ENCODE measurements at regions not wholly inside any gene's neighbourhood (a gene's known extent, or its start where the extent isn't known, plus 50 kb on each side); places are given as distances from the start of the nearest gene placed in this dataset.

GRCh38 chr21:38597421-38597820, 99.1 kb upstream of the ERG start:
- H3K4ac ChIP-seq (ENCODE audit: low read depth, low read length) = no peak overlapping the region
- H2BK5ac ChIP-seq (ENCODE audit: low read depth, low read length, poor library complexity) = no peak overlapping the region
- H4K12ac ChIP-seq (ENCODE audit: low read depth, low read length) = no peak overlapping the region

GRCh38 chr21:38598413-38598812, 100.1 kb upstream of the ERG start:
- no peak overlapping the region for H3K4ac ChIP-seq (ENCODE audit: low read depth, low read length)

More at GRCh38 chr21:38597421-38597820, 99.1 kb upstream of the ERG start:
- Histone ChIP-seq H3K27me3 (ENCODE audit: insufficient read depth, low read length) (no peaks in the 10 kb centered on the region), H3K4me1 (ENCODE audit: control insufficient read depth in 1 of 2, insufficient read depth in 2 of 2, low read length in 2 of 2) (no peaks in the 10 kb centered on the region), H3K4me3 (ENCODE audit: low read depth, low read length) (no peak overlapping the region), H3K14ac (ENCODE audit: low read length) (no peak overlapping the region), H3K27ac (ENCODE audit: low read depth, low read length) (no peak overlapping the region), H4K91ac (ENCODE audit: low read depth, low read length) (no peak overlapping the region), H3K9me3 (ENCODE audit: insufficient read depth, low read depth, low read length) (peaks cover 2% of the 10 kb centered on the region), H3K18ac (ENCODE audit: low read length) (no peak overlapping the region), H2BK12ac (ENCODE audit: low read length) (no peak overlapping the region), H2AFZ (ENCODE audit: insufficient read depth, low read length, poor library complexity) (no peak overlapping the region), H3K9ac (ENCODE audit: low read length) (no peak overlapping the region), H4K8ac (ENCODE audit: low read depth, low read length) (no peak overlapping the region), H3K4me2 (ENCODE audit: low read length) (no peak overlapping the region), H3K79me1 (ENCODE audit: low read length) (no peaks in the 10 kb centered on the region), H3K36me3 (ENCODE audit: control insufficient read depth in 1 of 2, insufficient read depth in 2 of 2, low read length in 2 of 2) (no peaks in the 10 kb centered on the region), H2BK120ac (ENCODE audit: insufficient read depth, low read length, poor library complexity) (no peak overlapping the region), H2AK5ac (ENCODE audit: low read length) (no peak overlapping the region), H3K23ac (ENCODE audit: low read length) (no peak overlapping the region), H3K79me2 (ENCODE audit: control insufficient read depth, insufficient read depth, low read length, poor library complexity) (no peaks in the 10 kb centered on the region)
- WGBS (ENCODE audit: extremely low coverage, insufficient coverage, insufficient read length) = no CpG with 5 or more reads among the region's 2 CpGs
- no peak for DNase-seq

GRCh38 chr21:38599381-38599975, 101.2 kb upstream of the ERG start:
- Histone ChIP-seq H2AFZ (ENCODE audit: insufficient read depth, low read length, poor library complexity) (no peak overlapping the region), H2AK5ac (ENCODE audit: low read length) (no peak overlapping the region), H3K79me1 (ENCODE audit: low read length) (no peaks in the 10 kb centered on the region), H3K23ac (ENCODE audit: low read length) (no peak overlapping the region), H3K27me3 (ENCODE audit: insufficient read depth, low read length) (no peaks in the 10 kb centered on the region), H3K79me2 (ENCODE audit: control insufficient read depth, insufficient read depth, low read length, poor library complexity) (no peaks in the 10 kb centered on the region), H2BK120ac (ENCODE audit: insufficient read depth, low read length, poor library complexity) (no peak overlapping the region), H3K9ac (ENCODE audit: low read length) (no peak overlapping the region), H2BK12ac (ENCODE audit: low read length) (no peak overlapping the region), H4K91ac (ENCODE audit: low read depth, low read length) (no peak overlapping the region), H3K27ac (ENCODE audit: low read depth, low read length) (no peak overlapping the region), H4K8ac (ENCODE audit: low read depth, low read length) (no peak overlapping the region), H3K4me3 (ENCODE audit: low read depth, low read length) (no peak overlapping the region), H3K18ac (ENCODE audit: low read length) (no peak overlapping the region), H3K4me1 (ENCODE audit: control insufficient read depth in 1 of 2, insufficient read depth in 2 of 2, low read length in 2 of 2) (no peaks in the 10 kb centered on the region), H3K14ac (ENCODE audit: low read length) (no peak overlapping the region), H3K4ac (ENCODE audit: low read depth, low read length) (no peak overlapping the region), H4K12ac (ENCODE audit: low read depth, low read length) (no peak overlapping the region), H2BK5ac (ENCODE audit: low read depth, low read length, poor library complexity) (no peak overlapping the region), H3K4me2 (ENCODE audit: low read length) (no peak overlapping the region), H3K36me3 (ENCODE audit: control insufficient read depth in 1 of 2, insufficient read depth in 2 of 2, low read length in 2 of 2) (no peaks in the 10 kb centered on the region), H3K9me3 (ENCODE audit: insufficient read depth, low read depth, low read length) (peaks cover 2% of the 10 kb centered on the region)
- WGBS (ENCODE audit: extremely low coverage, insufficient coverage, insufficient read length) = no CpG with 5 or more reads among the region's 8 CpGs
- DNase-seq = no peak

More at GRCh38 chr21:38598413-38598812, 100.1 kb upstream of the ERG start:
- Histone ChIP-seq H2BK120ac (ENCODE audit: insufficient read depth, low read length, poor library complexity) (no peak overlapping the region), H3K18ac (ENCODE audit: low read length) (no peak overlapping the region), H4K8ac (ENCODE audit: low read depth, low read length) (no peak overlapping the region), H3K79me1 (ENCODE audit: low read length) (no peaks in the 10 kb centered on the region), H4K12ac (ENCODE audit: low read depth, low read length) (no peak overlapping the region), H3K36me3 (ENCODE audit: control insufficient read depth in 1 of 2, insufficient read depth in 2 of 2, low read length in 2 of 2) (no peaks in the 10 kb centered on the region), H3K4me1 (ENCODE audit: control insufficient read depth in 1 of 2, insufficient read depth in 2 of 2, low read length in 2 of 2) (no peaks in the 10 kb centered on the region), H3K14ac (ENCODE audit: low read length) (no peak overlapping the region), H3K27ac (ENCODE audit: low read depth, low read length) (no peak overlapping the region), H2AFZ (ENCODE audit: insufficient read depth, low read length, poor library complexity) (no peak overlapping the region), H2BK5ac (ENCODE audit: low read depth, low read length, poor library complexity) (no peak overlapping the region), H2BK12ac (ENCODE audit: low read length) (no peak overlapping the region), H3K4me3 (ENCODE audit: low read depth, low read length) (no peak overlapping the region), H3K79me2 (ENCODE audit: control insufficient read depth, insufficient read depth, low read length, poor library complexity) (no peaks in the 10 kb centered on the region), H3K9me3 (ENCODE audit: insufficient read depth, low read depth, low read length) (peaks cover 2% of the 10 kb centered on the region), H2AK5ac (ENCODE audit: low read length) (no peak overlapping the region), H3K27me3 (ENCODE audit: insufficient read depth, low read length) (no peaks in the 10 kb centered on the region), H3K9ac (ENCODE audit: low read length) (no peak overlapping the region), H3K4me2 (ENCODE audit: low read length) (no peak overlapping the region), H3K23ac (ENCODE audit: low read length) (no peak overlapping the region), H4K91ac (ENCODE audit: low read depth, low read length) (no peak overlapping the region)
- no peak for DNase-seq
- WGBS (ENCODE audit: extremely low coverage, insufficient coverage, insufficient read length) = no CpG with 5 or more reads among the region's 5 CpGs

GRCh38 chr21:38600106-38600505, 101.8 kb upstream of the ERG start:
- no peak overlapping the region for H3K18ac ChIP-seq (ENCODE audit: low read length)
- H4K8ac ChIP-seq (ENCODE audit: low read depth, low read length) = no peak overlapping the region
- H3K27ac ChIP-seq (ENCODE audit: low read depth, low read length) = no peak overlapping the region
- no peaks in the 10 kb centered on the region for H3K79me2 ChIP-seq (ENCODE audit: control insufficient read depth, insufficient read depth, low read length, poor library complexity)
- H4K12ac ChIP-seq (ENCODE audit: low read depth, low read length) = no peak overlapping the region
- H3K4me2 ChIP-seq (ENCODE audit: low read length) = no peak overlapping the region
- H2AFZ ChIP-seq (ENCODE audit: insufficient read depth, low read length, poor library complexity) = no peak overlapping the region
- H3K27me3 ChIP-seq (ENCODE audit: insufficient read depth, low read length) = no peaks in the 10 kb centered on the region
- no peaks in the 10 kb centered on the region for H3K36me3 ChIP-seq (ENCODE audit: control insufficient read depth in 1 of 2, insufficient read depth in 2 of 2, low read length in 2 of 2)
- H2BK120ac ChIP-seq (ENCODE audit: insufficient read depth, low read length, poor library complexity) = no peak overlapping the region
- H3K4me1 ChIP-seq (ENCODE audit: control insufficient read depth in 1 of 2, insufficient read depth in 2 of 2, low read length in 2 of 2) = no peaks in the 10 kb centered on the region
- no CpG with 5 or more reads among the region's 7 CpGs for WGBS (ENCODE audit: extremely low coverage, insufficient coverage, insufficient read length)
- H3K9ac ChIP-seq (ENCODE audit: low read length) = no peak overlapping the region
- H2AK5ac ChIP-seq (ENCODE audit: low read length) = no peak overlapping the region
- no peak overlapping the region for H3K23ac ChIP-seq (ENCODE audit: low read length)
- no peak overlapping the region for H3K4ac ChIP-seq (ENCODE audit: low read depth, low read length)
- no peak overlapping the region for H4K91ac ChIP-seq (ENCODE audit: low read depth, low read length)
- peaks cover 2% of the 10 kb centered on the region for H3K9me3 ChIP-seq (ENCODE audit: insufficient read depth, low read depth, low read length)
- no peak overlapping the region for H2BK12ac ChIP-seq (ENCODE audit: low read length)
- no peak overlapping the region for H3K14ac ChIP-seq (ENCODE audit: low read length)
- H3K79me1 ChIP-seq (ENCODE audit: low read length) = no peaks in the 10 kb centered on the region
- H2BK5ac ChIP-seq (ENCODE audit: low read depth, low read length, poor library complexity) = no peak overlapping the region
- DNase-seq = no peak
- H3K4me3 ChIP-seq (ENCODE audit: low read depth, low read length) = no peak overlapping the region
